ENCODE measurements at regions not wholly inside any gene's neighbourhood (a gene's known extent, or its start where the extent isn't known, plus 50 kb on each side); places are given as distances from the start of the nearest gene placed in this dataset.

DNA sequence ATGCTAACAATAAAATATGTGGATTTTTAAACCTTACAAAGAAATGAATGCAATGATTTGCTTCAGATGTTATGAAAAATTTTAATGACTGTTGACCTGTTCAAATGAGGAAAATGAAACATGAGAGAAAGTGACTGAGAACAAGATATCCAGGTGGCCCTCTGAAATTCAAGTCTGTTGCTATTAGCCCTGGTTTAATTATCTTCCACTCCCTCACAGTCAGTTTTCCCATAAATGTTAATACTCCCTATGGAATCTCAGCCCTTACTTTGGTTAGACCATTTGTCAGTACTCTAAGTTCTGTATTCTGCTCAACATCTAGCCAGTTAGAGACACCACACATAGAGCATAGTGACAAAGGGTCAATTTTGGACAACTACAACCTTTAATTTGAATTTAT lies 327.8 kb downstream of the PDGFC start:
- no peak for FAIRE-seq

DNA sequence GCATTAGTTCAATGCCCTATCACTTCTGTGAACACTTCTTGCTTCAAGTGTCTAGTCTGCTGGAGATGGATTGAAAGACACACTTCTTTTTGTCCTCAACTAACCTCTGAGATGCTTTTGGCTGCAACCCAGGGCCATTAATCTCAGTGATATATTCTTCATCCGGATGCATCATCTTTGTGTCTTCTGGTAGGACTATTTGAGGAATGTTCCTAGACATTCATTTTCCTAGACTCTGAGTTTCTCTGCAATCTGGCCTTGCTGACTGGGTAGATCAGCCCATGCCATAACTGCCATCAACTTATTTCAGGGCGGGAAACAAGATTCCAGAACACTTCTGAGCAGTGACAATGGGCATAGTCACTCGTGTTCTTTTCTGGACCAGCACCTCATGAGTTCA lies 329.4 kb downstream of the PDGFC start:
- no peak for FAIRE-seq

DNA sequence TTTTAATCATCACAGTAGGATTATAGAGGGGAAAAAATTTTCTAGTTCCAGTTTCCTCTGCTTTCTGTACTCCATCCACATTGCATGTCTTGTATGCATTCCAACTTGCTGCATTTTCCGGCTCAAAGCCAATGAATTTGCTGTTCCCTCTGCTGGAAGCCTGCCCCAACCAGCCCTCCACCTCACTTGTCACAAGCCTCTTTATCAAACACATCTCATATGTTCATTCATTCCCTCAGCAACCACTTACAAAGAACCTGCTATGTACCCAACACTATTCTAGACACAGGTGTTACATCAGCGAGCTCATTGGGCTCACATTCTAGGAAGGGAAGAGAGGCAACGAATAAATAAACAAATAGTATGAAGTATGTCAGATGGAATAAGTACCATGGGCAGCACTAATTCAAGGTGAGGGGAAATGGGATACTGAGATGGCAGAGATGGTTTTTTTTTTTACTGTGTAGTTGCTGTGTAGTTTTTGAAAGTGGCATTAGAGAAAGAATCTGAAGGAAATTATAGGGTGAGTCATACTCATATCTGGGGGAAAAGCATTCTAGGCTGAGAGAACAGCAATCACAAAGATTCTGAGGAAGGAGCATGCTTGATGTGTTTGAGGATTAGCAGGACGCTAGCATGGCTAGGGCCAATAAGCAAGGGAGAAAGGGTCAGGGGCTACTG lies 332.5 kb downstream of the PDGFC start:
- FAIRE-seq = no peak

DNA sequence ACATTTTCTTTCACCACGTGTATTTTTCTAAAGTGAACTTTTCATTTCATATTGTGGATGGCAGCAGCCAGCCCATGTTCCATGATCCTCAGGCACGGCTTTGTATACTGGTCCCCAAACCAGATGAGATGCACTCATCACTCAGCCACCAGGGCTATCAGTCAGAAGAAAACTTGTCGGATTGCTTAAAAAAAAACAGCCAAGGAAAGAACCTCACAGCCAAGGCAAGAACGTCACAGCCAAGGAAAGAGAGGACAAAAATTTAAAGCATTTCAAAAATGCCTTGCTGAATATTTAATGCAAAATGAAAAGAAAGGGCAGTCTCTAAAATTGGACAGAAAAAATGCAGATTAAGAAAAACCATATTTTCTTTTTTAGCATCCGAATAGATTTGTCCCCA lies 333.3 kb downstream of the PDGFC start:
- no peak for FAIRE-seq

DNA sequence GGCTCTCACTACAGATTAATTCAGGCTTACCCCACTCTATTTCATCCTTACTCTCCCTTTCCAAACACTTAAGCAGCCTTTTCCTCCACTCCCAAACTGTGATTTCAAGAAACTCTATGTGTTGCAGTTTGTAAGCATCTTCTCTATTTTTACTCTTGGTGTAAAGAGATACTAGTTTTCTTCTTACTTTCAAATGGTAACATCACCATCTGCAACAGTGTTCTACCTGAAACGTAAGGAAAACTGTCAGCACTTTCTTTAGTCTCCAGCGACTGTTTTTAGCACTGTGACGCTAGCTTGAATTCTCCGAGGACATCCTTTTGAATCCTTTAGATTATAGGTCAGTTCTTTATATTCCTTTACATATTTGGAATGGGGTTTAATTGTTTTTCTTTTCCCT lies 335.2 kb downstream of the PDGFC start:
- no peak for FAIRE-seq

DNA sequence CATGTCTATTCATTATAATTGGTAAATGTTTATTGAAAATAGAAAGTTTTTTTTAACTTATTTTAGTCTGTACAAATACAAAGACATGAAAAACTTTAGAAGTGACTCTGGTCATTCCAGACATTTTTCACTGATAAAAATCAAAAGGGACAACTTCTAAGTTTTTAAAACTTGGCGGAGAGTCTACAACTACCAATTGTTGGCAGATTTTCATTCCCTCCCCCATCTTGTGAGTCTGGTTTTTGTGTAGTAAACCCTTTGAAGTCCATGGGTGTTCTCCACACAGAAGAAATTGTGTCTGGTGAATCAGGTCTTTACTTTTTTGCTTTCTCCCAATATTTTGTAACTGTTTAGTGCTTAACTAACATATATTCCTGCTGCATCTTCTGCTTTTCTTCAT lies 336.5 kb downstream of the PDGFC start:
- FAIRE-seq = no peak

DNA sequence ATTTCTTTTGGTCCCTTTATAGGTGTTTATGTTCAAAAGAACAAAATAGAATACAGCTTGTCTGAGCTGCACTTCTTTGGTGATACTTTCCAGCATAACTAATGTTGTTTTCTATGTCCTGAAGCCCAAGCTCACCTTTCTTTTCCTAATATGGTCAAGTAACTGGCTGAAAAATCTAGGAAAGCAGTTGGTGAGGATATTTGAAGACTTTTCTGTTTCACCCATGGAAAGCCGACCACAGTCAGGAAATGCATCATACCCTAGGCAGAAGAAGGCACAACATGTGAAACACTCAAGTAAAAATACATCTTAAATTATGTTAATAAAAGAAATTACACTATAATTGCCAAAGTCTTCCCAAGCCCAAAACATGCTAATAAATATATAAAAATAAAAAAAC lies 337.0 kb downstream of the PDGFC start:
- no peak for FAIRE-seq

DNA sequence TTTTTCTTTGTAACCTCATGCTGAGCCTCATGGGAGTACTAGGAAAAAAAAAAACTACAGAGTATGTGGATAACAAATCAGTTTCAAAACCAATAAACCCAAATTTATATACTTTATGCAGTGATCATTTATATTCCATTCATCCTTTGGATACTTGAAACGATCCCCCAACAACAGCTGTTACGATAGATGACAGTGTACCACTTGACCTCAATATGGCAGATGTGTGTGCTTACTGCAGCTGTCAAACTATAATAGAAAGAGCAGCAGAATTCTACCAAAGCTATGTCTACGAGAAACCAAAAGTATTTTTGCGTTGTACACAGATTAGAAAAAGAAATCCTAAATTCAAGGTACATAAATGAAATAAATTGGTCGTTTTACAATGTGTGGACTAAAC lies 337.8 kb downstream of the PDGFC start:
- no peak for FAIRE-seq

DNA sequence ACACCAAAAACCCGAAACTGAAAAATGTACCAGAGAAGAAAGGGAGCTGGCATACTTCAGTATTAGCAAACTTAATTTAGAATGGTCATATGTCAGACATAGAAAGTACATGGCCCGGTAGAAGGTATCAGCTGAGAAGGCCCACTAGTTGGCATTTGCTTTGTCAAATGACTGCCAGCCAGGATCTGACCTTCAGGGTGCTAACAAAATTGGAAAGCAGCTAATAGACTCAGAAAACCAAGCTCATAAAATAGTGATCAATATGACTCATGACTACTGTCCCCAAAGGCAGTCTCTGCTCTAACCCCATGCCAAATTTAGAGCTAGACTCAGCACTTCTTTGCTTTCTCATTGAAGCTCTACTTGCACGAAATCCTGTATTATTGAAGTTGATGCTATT lies 342.7 kb downstream of the PDGFC start:
- no peak for FAIRE-seq

DNA sequence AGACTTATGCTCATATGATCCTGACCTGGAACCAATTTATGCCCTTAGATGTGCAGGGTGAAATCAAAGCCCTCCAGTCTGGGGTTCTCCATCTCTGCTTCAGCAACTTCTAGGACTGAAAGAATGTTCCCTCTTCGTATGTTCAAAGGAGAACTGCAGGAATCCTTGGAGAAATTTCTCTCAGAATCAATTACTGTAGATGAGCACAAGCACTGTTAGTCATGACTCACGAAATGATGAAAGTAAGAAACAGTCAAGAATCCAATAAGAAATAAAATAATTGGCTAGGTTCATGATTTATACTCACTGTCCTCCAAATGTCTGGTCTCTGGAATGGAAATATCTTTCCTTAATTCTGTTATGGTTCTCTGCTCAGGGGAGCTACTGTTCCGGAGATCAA lies 348.2 kb downstream of the PDGFC start:
- FAIRE-seq = no peak

DNA sequence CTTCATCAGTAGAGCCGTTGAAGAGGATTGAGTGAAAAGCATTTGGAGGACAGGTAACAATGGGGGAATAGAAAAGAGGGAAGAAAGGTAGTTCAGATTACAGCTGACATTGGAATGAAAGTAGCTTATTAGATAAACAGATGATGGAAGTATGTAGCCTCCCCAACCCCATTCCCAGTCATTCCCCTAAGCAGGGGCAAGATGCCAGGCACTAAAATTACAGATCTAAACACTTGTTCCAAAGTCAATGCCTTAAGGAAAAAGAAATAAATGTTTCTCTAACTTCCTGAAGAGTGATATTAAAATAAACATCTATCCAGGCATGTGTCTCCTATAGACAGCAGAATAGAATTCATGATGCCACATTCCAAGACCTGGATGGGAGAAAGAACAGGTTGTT lies 350.8 kb downstream of the PDGFC start:
- FAIRE-seq = no peak

DNA sequence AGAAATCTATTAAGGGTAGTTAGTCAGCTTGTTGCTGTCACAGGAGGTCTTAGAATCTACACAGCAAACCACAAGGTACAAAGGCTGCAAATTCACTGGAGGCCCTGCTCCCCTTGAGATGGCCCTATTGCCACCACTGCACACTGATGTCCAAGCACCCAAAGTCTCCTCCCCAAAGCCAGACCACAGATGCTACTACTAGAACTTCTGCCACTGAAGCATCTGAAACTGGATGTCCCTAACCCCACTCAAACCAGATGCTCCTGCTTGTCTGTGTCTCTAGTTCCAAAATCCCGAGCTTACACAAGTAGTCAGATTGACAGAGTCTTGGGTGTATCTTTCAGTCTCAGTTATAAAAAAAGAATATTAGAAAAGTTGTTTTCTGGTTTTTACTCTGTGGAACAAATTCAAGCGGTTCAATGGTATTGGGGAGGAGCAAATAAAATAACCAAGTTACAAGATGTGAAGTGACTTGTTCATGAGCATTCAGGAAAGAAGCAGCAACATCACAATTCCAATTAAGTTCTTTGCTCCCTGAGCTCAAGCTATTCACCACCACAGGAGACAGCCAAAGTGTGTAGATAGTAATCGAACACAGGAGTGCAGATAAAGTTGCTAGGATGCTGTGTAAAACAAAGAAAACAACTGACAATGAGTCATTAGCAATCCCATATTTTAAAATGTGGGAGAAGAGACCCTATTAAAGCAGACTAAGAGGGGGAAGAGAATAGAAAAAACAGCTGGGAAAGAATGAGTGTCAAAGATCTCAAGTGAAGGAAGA lies 352.3 kb downstream of the PDGFC start:
- FAIRE-seq = no peak

DNA sequence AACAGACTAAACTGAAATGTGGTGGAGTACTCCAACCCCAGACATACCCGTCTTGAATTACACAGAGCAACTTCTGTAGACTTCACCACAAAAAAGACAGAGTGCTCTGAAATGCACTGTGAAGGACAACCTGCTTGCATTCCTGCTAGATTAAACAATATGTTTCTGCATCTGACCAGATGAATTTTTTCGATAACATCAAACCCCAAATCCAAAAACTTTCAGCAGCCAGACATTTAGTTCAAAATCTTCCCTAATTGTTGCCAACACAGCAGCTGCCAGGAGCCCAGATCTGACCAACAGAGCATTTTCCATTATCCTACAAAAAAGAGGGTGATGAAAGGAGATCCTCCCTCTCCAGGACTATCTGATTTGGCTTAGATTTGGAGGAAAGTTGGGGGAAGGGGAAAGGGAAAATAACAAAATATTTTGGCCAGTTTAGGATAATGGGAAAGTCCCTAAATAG lies 356.5 kb downstream of the PDGFC start:
- FAIRE-seq = no peak

DNA sequence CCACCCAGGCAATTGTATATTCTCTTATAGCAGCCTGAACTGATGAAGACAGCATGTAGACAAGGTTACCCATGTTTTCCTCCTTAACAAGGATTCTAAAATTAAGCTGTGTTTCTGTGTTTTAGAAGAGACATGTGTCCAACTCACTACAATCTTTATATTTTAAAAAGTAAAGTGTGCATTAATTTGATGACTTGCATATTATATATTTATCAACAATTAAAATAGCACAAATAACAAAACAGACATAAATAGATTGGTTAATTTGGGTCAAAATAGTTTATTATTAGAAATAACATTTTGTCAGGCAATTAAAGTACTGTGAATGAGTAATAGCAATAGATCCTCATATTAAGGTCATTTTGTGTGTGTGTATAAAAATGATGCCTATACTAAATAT lies 357.1 kb downstream of the PDGFC start:
- no peak for FAIRE-seq

DNA sequence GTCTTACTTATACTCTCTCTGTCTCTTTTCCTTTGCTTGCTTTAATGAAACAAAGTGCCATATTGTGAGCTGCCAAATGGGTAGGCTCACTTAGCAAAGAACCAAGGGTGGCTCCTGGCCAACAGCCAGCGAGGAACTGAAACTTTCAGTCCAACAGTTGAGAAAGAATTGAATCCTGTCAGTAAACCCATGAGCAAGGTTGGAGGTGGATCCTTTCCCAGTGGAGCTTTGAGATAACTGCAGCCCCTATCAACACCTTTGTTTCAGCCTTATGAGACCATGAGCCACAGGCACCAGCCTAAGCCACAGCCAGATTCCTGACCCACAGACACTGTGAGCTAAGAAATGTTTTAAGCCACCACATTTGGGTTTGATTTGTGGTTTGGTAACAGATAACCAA lies 362.2 kb downstream of the PDGFC start:
- no peak for FAIRE-seq

DNA sequence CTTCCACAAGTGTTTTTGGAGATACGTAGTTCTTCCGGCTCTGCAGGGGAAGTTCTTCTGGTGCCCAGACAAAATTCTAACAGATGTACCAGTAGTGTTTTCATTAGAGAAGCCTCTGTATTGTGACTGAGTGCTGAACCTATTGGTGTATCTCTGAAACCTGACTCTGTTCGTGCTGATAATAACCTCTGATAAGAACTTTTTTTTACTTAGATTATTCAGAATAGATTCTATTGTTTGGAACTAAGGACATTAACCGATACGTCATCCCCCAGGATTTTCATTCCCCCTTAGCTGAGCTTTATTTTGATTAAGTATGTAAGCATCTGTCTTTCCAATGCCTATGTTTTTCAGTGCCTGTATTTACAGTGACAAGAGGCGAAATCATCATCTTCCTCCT lies 362.9 kb downstream of the PDGFC start:
- FAIRE-seq = no peak

DNA sequence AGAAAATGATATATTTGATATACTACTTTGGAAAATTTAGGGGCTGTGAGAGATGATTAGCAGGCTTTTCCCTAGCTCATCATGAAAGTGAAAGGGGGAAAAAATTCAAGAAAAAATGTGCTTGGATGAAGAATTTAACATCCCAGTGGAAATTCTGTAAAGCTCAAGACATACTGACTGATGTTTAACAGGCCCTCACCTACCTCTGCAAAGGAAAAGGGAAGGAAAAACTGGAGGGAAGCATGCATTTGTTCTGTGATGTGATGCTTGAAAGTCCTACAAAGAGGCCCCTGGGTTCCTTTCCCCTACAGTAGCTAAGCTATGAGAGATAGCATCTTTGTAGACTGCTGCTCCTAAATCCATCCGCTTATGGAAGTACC lies 364.1 kb downstream of the PDGFC start:
- FAIRE-seq = no peak

DNA sequence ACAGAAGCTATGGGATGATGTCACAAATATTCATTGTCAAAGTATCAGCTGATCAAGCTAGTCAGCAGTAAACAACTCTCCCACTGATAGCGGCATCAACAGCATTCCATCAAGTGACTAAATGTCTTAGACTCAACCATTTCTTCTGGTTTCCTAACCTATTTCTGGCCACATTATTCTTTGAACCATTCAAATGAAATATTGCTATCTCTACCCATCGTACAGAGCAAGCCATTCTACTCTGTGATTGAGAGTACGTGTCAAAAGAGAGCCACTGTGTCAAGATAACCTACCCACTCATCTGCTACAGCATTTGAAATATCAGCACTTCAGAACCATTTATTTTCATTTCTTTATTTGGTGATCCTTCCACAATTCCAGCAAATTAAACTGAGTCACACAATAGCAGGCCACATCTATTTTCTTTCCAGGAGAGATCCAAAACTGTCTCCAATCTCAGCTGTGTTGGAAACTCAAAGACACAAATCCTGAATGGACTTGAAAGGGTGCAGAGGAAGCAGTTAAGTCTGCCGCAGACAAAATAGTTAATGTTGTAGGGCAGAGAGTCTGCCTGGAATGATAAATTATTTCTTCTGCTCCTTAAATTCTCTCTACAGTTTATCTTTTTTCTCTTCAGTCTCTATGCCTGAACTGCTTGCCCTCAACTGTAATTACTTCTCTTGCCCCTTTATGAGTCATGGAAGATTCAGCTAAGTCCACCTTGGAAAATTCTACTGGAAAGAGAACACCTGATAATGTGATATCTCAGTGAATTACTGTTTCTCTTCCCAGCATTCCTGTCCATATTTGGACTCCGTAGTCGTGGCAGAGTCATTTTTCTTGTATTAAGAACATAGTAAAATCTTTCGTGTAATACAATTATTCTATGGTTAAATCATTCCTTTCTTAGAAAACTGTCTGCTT lies 364.8 kb downstream of the PDGFC start:
- FAIRE-seq = no peak

DNA sequence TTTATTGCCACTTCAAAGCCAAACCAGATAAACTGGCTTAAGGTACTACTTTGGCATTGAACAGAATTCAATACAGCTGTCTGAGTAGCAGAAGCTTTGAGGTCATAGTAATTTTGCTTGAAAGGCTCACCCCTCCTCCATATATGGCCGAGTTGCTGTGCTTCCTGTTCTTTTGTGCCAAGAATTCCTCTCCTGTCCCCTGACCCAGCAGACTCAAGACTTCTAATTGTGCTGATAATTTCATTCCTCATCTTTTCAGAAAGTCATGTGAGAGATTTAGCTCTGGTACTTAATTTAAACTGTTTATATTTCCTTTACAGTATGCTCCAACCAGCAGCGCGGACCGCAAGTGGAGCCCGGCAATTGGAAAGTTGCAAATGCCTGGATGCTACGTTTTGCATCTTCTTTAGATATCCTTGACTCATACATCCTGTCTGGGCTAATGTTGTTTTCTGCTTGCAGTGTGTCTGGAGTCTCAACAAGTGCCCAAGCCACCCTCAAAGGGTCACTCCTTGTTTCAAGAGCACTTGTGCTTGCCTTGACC lies 373.4 kb downstream of the PDGFC start:
- FAIRE-seq = no peak

DNA sequence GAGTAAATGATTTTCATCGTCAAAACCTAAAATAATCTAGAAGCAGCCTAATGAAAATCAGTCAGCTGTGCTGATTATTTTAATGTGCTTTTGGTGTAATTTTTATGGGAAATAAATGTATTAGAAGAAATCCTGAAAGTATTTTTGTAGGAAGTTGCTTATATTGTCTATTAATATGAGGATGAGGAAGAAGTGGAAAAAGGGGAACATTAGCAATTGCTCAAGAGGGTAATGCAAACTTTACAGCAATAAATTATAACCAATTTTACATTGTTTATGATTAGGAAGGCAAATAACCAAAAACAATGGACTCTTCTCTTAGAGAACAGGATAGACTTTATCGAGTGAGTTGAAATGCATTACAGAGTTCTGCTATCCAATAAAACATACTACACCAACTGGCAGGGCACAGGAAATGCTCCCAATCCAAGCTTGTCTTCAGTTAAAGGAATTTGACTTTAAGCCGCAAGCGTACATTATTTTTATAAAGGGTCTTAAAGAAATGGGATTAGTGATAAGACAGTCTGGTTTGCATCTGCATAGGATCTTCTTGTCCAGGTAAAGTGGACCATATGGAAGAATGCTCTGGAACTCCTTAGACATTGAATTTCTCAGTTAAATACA lies 374.8 kb downstream of the PDGFC start:
- FAIRE-seq = no peak

DNA sequence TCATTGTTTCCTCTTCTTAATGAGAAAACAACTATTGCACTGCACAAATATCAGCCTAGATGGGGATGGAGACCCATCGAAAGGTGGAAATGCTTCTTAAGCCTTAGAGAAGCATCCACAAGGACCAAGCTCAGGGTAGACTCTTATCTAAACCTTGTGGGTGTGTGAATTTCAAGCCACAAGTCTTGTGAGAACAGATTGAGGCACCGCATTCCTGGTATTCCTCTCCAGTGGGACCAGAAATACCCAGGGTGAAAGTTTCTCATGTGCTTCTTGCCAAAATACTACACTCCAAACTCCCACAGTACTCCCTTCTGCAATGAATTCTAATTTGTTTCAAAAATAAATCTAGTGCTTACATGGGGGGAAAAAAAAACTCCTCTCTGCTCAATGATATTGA lies 375.6 kb downstream of the PDGFC start:
- no peak for FAIRE-seq

DNA sequence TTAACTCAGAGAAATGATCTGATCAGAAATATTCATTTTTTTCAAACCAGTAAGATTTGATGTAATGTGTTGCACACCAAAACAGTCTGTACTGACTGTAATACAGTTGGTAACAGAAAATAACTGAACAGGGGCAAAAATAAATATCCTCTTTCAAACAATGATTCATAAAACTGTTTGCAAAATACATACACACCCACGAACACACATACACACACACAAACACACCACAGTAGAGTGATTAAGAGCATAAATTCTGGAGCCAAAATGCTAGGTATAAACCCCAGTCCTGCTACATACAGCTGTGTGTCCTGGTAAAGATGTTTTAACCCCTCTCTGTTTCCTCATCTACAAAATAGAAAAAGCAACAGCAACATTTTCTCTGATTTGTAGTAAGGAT lies 376.6 kb downstream of the PDGFC start:
- no peak for FAIRE-seq

DNA sequence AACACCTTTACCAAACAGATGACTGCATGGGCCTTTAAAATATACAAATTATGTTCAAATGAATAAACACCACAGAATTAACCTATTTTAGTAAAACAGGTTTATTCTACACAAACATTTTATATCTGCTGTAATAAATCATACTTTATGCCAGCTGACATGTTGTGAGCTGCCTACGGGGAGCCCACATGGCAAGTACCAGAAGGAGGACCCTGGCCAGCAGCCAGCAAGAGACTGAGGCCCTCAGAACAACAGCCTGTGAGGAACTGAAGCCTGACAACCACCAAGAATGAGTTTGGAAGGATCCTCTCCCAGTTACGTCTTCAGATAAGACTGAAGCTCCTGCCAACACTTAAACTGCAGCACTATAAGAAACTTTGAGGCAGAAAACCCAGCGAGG lies 377.0 kb downstream of the PDGFC start:
- no peak for FAIRE-seq
